Pancreas (tissue), 10 donors: ENCODE measurements at regions not wholly inside any gene's neighbourhood (a gene's known extent, or its start where the extent isn't known, plus 50 kb on each side); places are given as distances from the start of the nearest gene placed in this dataset.

ENCODE experiments used
- ATAC-seq, 4 donors: fragments of 200-7000 bp; cut with Tn5 transposase; one replicate each; pipeline versions ENCODE4 v1.8.0 to v1.9.1; 2020; ENCODE audit warnings: mild to moderate bottlenecking in 4 of 4, moderate library complexity in 4 of 4
- DNase-seq, 6 donors: peaks; one replicate each; pipeline ENCODE4 v3.0.0-alpha.2; 2020
- FAIRE-seq: peaks from 2 replicates; lab custom pipeline; 2012; peaks lifted over from hg19 to GRCh38; lab: Jason Lieb, UNC
- H3K27ac ChIP-seq, 4 donors: fragments of 200-600 bp; sonication (generic); 1 replicate in 3 of 4; 2 replicates in 1 of 4; pipeline versions ENCODE4 v1.5.0 to v1.8.0; 2020
- H3K27me3 ChIP-seq, 4 donors: fragments of 200-600 bp; one replicate each; pipeline ENCODE4 v1.8.0; 2021
- H3K36me3 ChIP-seq, 3 donors: fragments of 200-600 bp; sonication (generic) in 1 of 3; one replicate each; pipeline versions ENCODE4 v1.5.0 to v1.8.0; 2020 to 2021
- H3K4me1 ChIP-seq, 3 donors: fragments of 200-600 bp; one replicate each; pipeline ENCODE4 v1.8.0; 2021
- H3K4me3 ChIP-seq, 4 donors: fragments of 200-600 bp; sonication (generic) in 2 of 4; one replicate each; pipeline versions ENCODE4 v1.5.0 to v1.8.0; 2020 to 2021
- H3K9me3 ChIP-seq, 4 donors: fragments of 200-600 bp; one replicate each; pipeline ENCODE4 v1.8.0; 2021
- WGBS, 2 donors: extraction: QIAGEN DNeasy Blood & Tissue Kit; methylation state at CpG; one replicate each; pipeline ENCODE4 v1.1.7; 2013; 5-methylcytosine and 5-hydroxymethylcytosine counted together
- intact Hi-C, 3 donors: fragments of 100-400 bp; cut with DNase I; formaldehyde crosslinking; loops; one replicate each; pipeline versions ENCODE4 v1.11.1 to v1.14.2; 2022
- TF ChIP-seq, protein P1 (sequence below), 4 donors: fragments of 200-600 bp; sonication (generic) in 3 of 4; IDR thresholded peaks; one replicate each; pipeline versions ENCODE4 v1.5.0 to v1.8.0; 2021; ENCODE audit warnings: antibody characterized with exemption in 4 of 4
- donor health status: healthy with polysubstance abuse.
- donor health status: DM: no; HTN: no; CAD: no; lungs with moderate emphysema.
- donor health status: DM: no; HTN: no; CAD: no.
- donor health status: control.
- donor health status: control.
- donor health status: Bipolar disorder and iron deficiency.
- donor health status: DM: yes; HTN: yes; CAD: no.
- donor health status: DM: no; HTN: no; CAD: no.
- donor health status: DM: no; HTN: no; CAD: no.
- donor health status: DM: yes; HTN: yes; CAD: no.

DNA sequence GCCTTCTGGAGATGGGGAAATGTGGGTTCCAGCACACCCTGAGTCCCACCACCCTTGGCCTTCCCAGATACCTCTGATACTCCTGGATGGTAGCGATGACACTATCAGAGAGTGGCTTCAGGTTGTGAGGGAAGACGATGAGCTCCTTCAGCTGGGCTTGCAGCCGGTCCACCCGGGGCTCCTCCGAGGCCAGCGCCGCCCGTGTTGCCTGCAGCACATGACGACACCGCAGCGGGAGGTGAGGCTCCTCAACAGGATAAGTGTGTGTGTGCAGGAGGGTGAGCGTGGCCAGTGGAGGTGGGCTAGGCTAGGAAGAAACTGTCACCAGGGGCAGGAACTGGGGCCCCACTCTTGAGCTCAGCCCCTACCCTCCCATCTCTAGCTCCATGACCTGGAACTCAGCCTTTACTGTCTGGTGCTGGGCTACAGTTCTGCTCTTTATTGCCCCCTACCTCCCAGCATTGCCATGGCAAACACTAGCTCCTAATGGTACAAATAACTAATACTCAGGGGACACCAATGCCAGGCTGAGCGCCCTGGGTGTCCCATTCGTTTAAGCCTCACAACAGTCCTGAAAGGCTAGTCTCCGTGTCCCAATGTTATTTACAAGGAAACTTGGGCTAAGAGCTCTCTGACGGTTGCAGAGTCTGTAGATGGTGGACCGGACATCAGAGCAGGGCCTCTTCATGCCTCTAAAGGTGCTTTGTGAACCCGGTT lies 64.1 kb downstream of the SYNE3 start:
- no peak overlapping the region for H3K4me3 ChIP-seq
- DNase-seq (no peak), FAIRE-seq (no peak)

DNA sequence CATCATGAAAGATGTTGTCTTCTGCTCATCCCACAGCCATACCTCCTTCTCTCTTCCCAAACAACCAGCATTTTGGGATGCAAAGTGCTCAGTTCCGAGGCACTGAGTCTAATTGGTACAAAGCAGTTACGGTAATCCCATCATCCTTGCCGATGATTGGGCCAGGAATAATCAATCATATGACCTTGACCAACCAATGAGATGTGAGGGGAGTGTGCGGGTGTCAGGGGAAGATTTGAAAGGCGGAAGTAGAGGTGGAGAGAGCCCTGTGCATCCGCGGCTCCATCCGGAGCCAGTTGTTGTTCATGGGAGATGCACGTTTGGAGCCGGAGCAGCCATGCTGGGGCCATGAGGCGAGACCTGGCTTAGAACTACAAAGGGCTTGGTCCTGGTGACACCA lies 67.3 kb downstream of the SYNE3 start:
- H3K36me3 ChIP-seq = no peaks in the 10 kb centered on the region
- H3K27me3 ChIP-seq = no peaks in the 10 kb centered on the region
- FAIRE-seq (no peak), ATAC-seq (no peak), DNase-seq (no peak)
- H3K9me3 ChIP-seq = no peaks in the 10 kb centered on the region
- intact Hi-C loops = loop anchor here in 1 of 3 donors (5.0 kb wide), 1 partner anchor 73 kb away; no protein-coding TSS in a partner anchor
- H3K4me3 ChIP-seq = no peak overlapping the region
- TF ChIP-seq, protein P1, sequence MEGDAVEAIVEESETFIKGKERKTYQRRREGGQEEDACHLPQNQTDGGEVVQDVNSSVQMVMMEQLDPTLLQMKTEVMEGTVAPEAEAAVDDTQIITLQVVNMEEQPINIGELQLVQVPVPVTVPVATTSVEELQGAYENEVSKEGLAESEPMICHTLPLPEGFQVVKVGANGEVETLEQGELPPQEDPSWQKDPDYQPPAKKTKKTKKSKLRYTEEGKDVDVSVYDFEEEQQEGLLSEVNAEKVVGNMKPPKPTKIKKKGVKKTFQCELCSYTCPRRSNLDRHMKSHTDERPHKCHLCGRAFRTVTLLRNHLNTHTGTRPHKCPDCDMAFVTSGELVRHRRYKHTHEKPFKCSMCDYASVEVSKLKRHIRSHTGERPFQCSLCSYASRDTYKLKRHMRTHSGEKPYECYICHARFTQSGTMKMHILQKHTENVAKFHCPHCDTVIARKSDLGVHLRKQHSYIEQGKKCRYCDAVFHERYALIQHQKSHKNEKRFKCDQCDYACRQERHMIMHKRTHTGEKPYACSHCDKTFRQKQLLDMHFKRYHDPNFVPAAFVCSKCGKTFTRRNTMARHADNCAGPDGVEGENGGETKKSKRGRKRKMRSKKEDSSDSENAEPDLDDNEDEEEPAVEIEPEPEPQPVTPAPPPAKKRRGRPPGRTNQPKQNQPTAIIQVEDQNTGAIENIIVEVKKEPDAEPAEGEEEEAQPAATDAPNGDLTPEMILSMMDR (IDR thresholded peaks at IDR 0.05) = no peak
- WGBS, 2 donors = 91 to 93% methylated on average over 11 of the region's 11 CpGs
- H3K27ac ChIP-seq = no peak overlapping the region
- H3K4me1 ChIP-seq = no peaks in the 10 kb centered on the region

More for the DNA sequence above, 64.1 kb downstream of the SYNE3 start:
- TF ChIP-seq, protein P1 (IDR thresholded peaks at IDR 0.05) = no peak
- intact Hi-C loops = loop anchor here in 1 of 3 donors (10.0 kb wide), 1 partner anchor 542 kb away; no protein-coding TSS in a partner anchor
- ATAC-seq = peak in 1 of 4 donors; percentile 42
- H3K36me3 ChIP-seq = no peaks in the 10 kb centered on the region
- no peaks in the 10 kb centered on the region for H3K27me3 ChIP-seq
- H3K4me1 ChIP-seq = no peaks in the 10 kb centered on the region
- WGBS, 2 donors = 84 to 89% methylated on average over 18 of the region's 18 CpGs
- no peaks in the 10 kb centered on the region for H3K9me3 ChIP-seq
- H3K27ac ChIP-seq = no peak overlapping the region

DNA sequence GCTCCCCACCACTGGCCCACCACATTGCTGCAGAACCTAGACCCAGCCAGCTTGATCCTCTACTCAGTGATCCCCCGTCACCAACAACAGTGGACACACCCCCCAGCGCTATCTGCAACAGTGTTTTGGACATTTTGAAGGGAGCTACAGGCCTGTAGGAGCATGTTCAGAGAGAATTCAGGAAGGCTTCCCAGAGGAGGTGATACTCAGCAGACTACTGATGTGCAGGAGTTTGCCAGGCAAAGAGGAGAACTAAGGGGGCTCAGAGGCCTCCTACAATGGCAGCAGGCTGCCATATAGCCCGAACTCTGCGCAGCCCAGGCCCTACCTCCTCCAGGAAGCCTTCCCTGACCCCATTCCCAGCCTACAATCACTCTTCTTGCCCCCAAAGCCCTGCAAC lies 70.0 kb downstream of the SYNE3 start:
- no peak for DNase-seq
- no peak for ATAC-seq
- Histone ChIP-seq H3K9me3 (no peaks in the 10 kb centered on the region), H3K4me1 (no peaks in the 10 kb centered on the region), H3K27me3 (no peaks in the 10 kb centered on the region), H3K4me3 (no peak overlapping the region), H3K27ac (no peak overlapping the region), H3K36me3 (no peaks in the 10 kb centered on the region)
- TF ChIP-seq, protein P1 (IDR thresholded peaks at IDR 0.05) = no peak
- intact Hi-C loops = loop anchor here in 1 of 3 donors (5.0 kb wide), 1 partner anchor 76 kb away; no protein-coding TSS in a partner anchor
- no peak for FAIRE-seq
- 92 to 95% methylated on average over 4 of the region's 4 CpGs for WGBS, 2 donors

DNA sequence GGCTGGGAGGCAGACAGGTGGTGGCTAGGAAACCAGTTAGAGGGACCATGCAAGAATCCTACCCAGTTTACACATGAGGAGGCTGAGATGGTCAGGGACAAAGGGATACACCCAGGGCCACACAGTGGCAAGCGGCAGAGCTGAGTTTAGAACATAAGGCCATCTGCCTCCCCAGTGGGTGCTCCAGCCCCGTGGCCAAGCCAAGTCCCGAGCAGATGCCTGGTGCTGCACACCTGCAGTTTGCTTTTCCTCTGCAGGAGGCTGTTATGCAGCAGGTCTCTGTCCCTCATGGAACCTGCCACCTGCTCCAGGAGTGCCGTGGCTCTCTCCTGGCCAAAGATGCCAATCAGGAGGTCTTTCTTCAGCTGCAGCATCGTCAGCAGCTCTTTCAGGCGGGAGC lies 70.8 kb downstream of the SYNE3 start:
- no peaks in the 10 kb centered on the region for H3K27me3 ChIP-seq
- ATAC-seq (no peak), FAIRE-seq (no peak), DNase-seq (no peak)
- no peaks in the 10 kb centered on the region for H3K4me1 ChIP-seq
- TF ChIP-seq, protein P1 (IDR thresholded peaks at IDR 0.05) = no peak
- no peak overlapping the region for H3K4me3 ChIP-seq
- WGBS, 2 donors = 76 to 78% methylated on average over 6 of the region's 6 CpGs
- no peaks in the 10 kb centered on the region for H3K9me3 ChIP-seq
- intact Hi-C loops = loop anchor here in 1 of 3 donors (5.0 kb wide), 1 partner anchor 77 kb away; no protein-coding TSS in a partner anchor
- no peaks in the 10 kb centered on the region for H3K36me3 ChIP-seq
- no peak overlapping the region for H3K27ac ChIP-seq

DNA sequence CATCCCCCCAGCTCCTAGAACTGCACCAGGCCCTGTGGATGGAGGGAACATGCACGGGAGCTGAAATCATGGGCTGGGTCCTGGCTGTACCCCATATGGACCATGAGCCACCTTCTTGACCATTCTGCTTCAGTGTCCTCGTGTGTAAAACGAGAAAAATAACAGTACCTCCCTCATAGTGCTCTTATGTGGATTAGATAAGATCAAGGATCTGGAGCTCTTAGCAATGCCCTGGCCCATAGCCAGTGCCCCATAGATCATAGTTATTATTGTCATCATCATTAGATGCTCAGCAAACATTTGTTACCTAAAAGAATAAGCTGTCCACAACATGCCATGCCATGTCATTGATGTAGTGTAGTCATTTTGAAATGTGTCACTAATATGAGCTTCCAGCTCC lies 71.3 kb downstream of the SYNE3 start:
- Histone ChIP-seq H3K27me3 (no peaks in the 10 kb centered on the region), H3K4me3 (no peak overlapping the region), H3K9me3 (no peaks in the 10 kb centered on the region), H3K4me1 (no peaks in the 10 kb centered on the region), H3K36me3 (no peaks in the 10 kb centered on the region), H3K27ac (no peak overlapping the region)
- DNase-seq = no peak
- no peak for ATAC-seq
- no peak for FAIRE-seq
- 47 to 63% methylated on average over 3 of the region's 3 CpGs for WGBS, 2 donors
- intact Hi-C loops = loop anchor here in 1 of 3 donors (5.0 kb wide), 1 partner anchor 77 kb away; no protein-coding TSS in a partner anchor
- TF ChIP-seq, protein P1 (IDR thresholded peaks at IDR 0.05) = no peak
